PC-9 (cell line): ENCODE measurements at regions not wholly inside any gene's neighbourhood (a gene's known extent, or its start where the extent isn't known, plus 50 kb on each side); places are given as distances from the start of the nearest gene placed in this dataset.

Experiments used
- BruUV-seq: library from RNA; stranded (reverse); fragments of 400-500 nt; replicated peaks from 2 replicates; lab custom pipeline; 2021; lab: Mats Ljungman, UMichigan
- CTCF ChIA-PET: fragments of 300-600 bp; sonication (Branson Sonifier 250); formaldehyde crosslinking; loops from one replicate; lab custom pipeline; 2022; ENCODE audit warnings: antibody characterized with exemption; lab: Charles Lee
- POLR2A ChIA-PET: fragments of 300-600 bp; sonication (Branson Sonifier 250); formaldehyde crosslinking; loops from one replicate; lab custom pipeline; 2022; ENCODE audit warnings: antibody characterized with exemption; ENCODE audit not compliant: unreplicated experiment; lab: Charles Lee
- DNase-seq, 2 experiments: peaks; one replicate each; pipeline versions ENCODE4 v3.0.0 to v3.0.0-alpha.2; 2015 to 2022; ENCODE audit warnings: mixed read lengths in 1 of 2
- H2AFZ ChIP-seq: fragments of 200-600 bp; sonication (generic); 2 replicates; pipeline ENCODE4 v1.8.1; 2017; ENCODE audit warnings: antibody characterized with exemption
- H3F3A ChIP-seq: fragments of 200-600 bp; sonication (generic); 2 replicates; pipeline ENCODE4 v1.8.1; 2017; ENCODE audit warnings: antibody characterized with exemption, mild to moderate bottlenecking, low read depth; ENCODE audit not compliant: insufficient read depth
- H3K27ac ChIP-seq: fragments of 200-600 bp; sonication (generic); 2 replicates; pipeline ENCODE4 v1.6.1; 2016; ENCODE audit warnings: mixed run types
- H3K27me3 ChIP-seq: fragments of 200-600 bp; sonication (generic); 2 replicates; pipeline ENCODE4 v1.6.1; 2016; ENCODE audit warnings: low read depth, mixed run types; ENCODE audit not compliant: insufficient read depth
- H3K36me3 ChIP-seq: fragments of 200-600 bp; sonication (generic); 2 replicates; pipeline ENCODE4 v1.6.1; 2016; ENCODE audit warnings: low read depth, mixed run types
- H3K4me1 ChIP-seq: fragments of 200-600 bp; sonication (generic); replicated peaks from 2 replicates; pipeline ENCODE4 v1.6.1; 2016; ENCODE audit warnings: mixed run types; ENCODE audit not compliant: insufficient read depth
- H3K4me2 ChIP-seq: fragments of 200-600 bp; sonication (generic); 2 replicates; pipeline ENCODE4 v1.6.1; 2017; ENCODE audit warnings: mixed run types
- H3K4me3 ChIP-seq: fragments of 200-600 bp; sonication (generic); 2 replicates; pipeline ENCODE4 v1.6.1; 2016; ENCODE audit warnings: mixed run types
- H3K79me2 ChIP-seq: fragments of 200-600 bp; sonication (generic); 2 replicates; pipeline ENCODE4 v1.6.1; 2017; ENCODE audit warnings: low read depth, mixed run types
- H3K9me2 ChIP-seq: fragments of 200-600 bp; sonication (generic); 2 replicates; pipeline ENCODE4 v1.8.1; 2017; ENCODE audit warnings: mild to moderate bottlenecking; ENCODE audit not compliant: insufficient read depth
- H3K9me3 ChIP-seq: fragments of 200-600 bp; sonication (generic); 2 replicates; pipeline ENCODE4 v1.8.1; 2016; ENCODE audit warnings: low read depth; ENCODE audit not compliant: insufficient read depth
- H4K20me1 ChIP-seq: fragments of 200-600 bp; sonication (generic); 2 replicates; pipeline ENCODE4 v1.8.1; 2017; ENCODE audit not compliant: insufficient read depth
- EZH2 ChIP-seq: fragments of 200-600 bp; sonication (generic); IDR thresholded peaks from 2 replicates; pipeline ENCODE4 v1.8.0; 2017; ENCODE audit warnings: antibody characterized with exemption, low read depth
- intact Hi-C: fragments of 100-400 bp; cut with micrococcal nuclease; formaldehyde crosslinking; loops from one replicate; pipeline ENCODE4 v1.10.0; 2022; ENCODE audit not compliant: unreplicated experiment
- TF ChIP-seq, protein P1 (sequence below): fragments of 200-600 bp; sonication (generic); conservative IDR thresholded peaks from 2 replicates; pipeline ENCODE4 v1.6.1; 2017; ENCODE audit warnings: mixed run types, antibody characterized with exemption, mild to moderate bottlenecking, moderate library complexity

DNA sequence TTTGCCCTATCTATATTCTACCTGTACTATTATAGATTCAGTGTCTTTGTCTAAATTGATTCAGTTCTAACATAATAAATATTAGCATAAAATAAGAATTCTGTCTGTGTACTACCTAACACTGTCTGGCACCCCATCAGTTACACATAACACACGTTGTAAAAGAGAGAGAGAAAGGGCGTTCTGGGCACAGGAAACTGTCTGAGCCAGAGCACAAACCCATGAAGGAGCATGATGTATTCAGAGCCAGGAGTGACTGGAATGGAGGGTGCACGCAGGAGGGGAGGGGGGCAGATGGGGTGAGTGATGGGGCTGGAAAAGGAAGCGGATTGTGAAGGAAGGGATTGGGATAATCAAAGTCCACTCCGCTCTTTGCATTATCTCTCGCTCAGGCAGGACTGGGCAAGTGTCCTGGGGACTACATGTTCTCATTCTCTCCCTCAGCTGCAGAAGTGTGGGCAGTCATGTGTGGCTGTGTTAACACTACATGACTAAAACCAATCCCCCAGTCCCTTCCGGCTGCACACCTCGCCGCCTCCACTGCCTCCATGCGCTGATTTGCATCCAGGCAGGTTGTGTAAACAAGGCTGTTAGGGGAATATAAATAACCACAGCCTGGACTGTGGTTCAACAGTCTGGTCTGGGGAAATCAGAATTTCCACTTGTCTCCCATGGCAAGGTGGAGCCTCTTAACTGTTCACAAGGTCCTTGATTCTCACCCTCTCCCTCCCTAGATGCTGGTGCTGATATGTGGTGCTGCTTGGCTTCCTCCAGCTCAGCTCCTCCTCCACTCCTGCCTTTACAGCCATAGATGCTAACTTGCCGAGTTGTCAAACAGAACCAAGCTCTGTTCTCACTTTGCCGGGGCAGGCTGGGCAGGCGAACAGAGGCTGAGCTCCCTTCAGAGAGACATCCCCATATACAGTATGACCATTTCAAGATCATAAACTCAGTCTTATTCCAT, 367.5 kb upstream of the BRINP1 start:
- Histone ChIP-seq H3K4me3 (no peak overlapping the region), H3K27me3 (no peaks in the 10 kb centered on the region), H2AFZ (no peak overlapping the region), H3K79me2 (no peaks in the 10 kb centered on the region), H3K9me2 (no peaks in the 10 kb centered on the region), H3K4me2 (no peak overlapping the region), H3F3A (no peaks in the 10 kb centered on the region), H3K9me3 (no peaks in the 10 kb centered on the region), H4K20me1 (no peaks in the 10 kb centered on the region), H3K4me1 (no peaks in the 10 kb centered on the region), H3K36me3 (no peaks in the 10 kb centered on the region), H3K27ac (no peak overlapping the region)
- no TSS peak for BruUV-seq
- CTCF ChIA-PET = no interaction called here
- intact Hi-C loops = no loop called here
- DNase-seq = no peak
- POLR2A ChIA-PET = no interaction called here
- TF ChIP-seq, protein P1, sequence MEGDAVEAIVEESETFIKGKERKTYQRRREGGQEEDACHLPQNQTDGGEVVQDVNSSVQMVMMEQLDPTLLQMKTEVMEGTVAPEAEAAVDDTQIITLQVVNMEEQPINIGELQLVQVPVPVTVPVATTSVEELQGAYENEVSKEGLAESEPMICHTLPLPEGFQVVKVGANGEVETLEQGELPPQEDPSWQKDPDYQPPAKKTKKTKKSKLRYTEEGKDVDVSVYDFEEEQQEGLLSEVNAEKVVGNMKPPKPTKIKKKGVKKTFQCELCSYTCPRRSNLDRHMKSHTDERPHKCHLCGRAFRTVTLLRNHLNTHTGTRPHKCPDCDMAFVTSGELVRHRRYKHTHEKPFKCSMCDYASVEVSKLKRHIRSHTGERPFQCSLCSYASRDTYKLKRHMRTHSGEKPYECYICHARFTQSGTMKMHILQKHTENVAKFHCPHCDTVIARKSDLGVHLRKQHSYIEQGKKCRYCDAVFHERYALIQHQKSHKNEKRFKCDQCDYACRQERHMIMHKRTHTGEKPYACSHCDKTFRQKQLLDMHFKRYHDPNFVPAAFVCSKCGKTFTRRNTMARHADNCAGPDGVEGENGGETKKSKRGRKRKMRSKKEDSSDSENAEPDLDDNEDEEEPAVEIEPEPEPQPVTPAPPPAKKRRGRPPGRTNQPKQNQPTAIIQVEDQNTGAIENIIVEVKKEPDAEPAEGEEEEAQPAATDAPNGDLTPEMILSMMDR = no peak
- no peak for TF ChIP-seq EZH2

- no peaks in the 10 kb centered on the region for H3K9me3 ChIP-seq
- CTCF ChIA-PET = no interaction called here
- no peaks in the 10 kb centered on the region for H3F3A ChIP-seq
- 0 out of 2 replicates have a peak, but pooled peaks cover 12% of the 10 kb centered on the region for H3K27me3 ChIP-seq
- no peaks in the 10 kb centered on the region for H4K20me1 ChIP-seq
- H3K9me2 ChIP-seq = no peaks in the 10 kb centered on the region
- H3K79me2 ChIP-seq = no peaks in the 10 kb centered on the region
- DNase-seq = no peak
- H2AFZ ChIP-seq = no peak overlapping the region
- no peak overlapping the region for H3K4me2 ChIP-seq
- POLR2A ChIA-PET = no interaction called here
- intact Hi-C loops = no loop called here
- TF ChIP-seq EZH2 = no peak
- TF ChIP-seq, protein P1 = no peak
- BruUV-seq = no TSS peak
- no peaks in the 10 kb centered on the region for H3K4me1 ChIP-seq
- no peaks in the 10 kb centered on the region for H3K36me3 ChIP-seq
- no peak overlapping the region for H3K27ac ChIP-seq
- H3K4me3 ChIP-seq = no peak overlapping the region
These were observed 358.8 kb upstream of the BRINP1 start for GRCh38 chr9:119727988-119728387.

- no peaks in the 10 kb centered on the region for H3K79me2 ChIP-seq
- H4K20me1 ChIP-seq = no peaks in the 10 kb centered on the region
- no peak overlapping the region for H3K4me2 ChIP-seq
- H3K27me3 ChIP-seq = 0 out of 2 replicates have a peak, but pooled peaks cover 12% of the 10 kb centered on the region
- POLR2A ChIA-PET = no interaction called here
- H3K9me3 ChIP-seq = no peaks in the 10 kb centered on the region
- no peak overlapping the region for H3K27ac ChIP-seq
- no TSS peak for BruUV-seq
- no peak overlapping the region for H2AFZ ChIP-seq
- H3K4me3 ChIP-seq = no peak overlapping the region
- H3K36me3 ChIP-seq = no peaks in the 10 kb centered on the region
- CTCF ChIA-PET = no interaction called here
- H3K4me1 ChIP-seq = no peaks in the 10 kb centered on the region
- intact Hi-C loops = no loop called here
- H3K9me2 ChIP-seq = no peaks in the 10 kb centered on the region
- H3F3A ChIP-seq = no peaks in the 10 kb centered on the region
- TF ChIP-seq EZH2 = no peak
- no peak for DNase-seq
These were observed 356.8 kb upstream of the BRINP1 start for GRCh38 chr9:119726035-119726434.
